Omental fat pad (tissue), 3 donors: ENCODE measurements at regions not wholly inside any gene's neighbourhood (a gene's known extent, or its start where the extent isn't known, plus 50 kb on each side); places are given as distances from the start of the nearest gene placed in this dataset.

Experiments
- ATAC-seq: fragments of 150-250 bp; one replicate; pipeline ENCODE4 v1.9.1; 2016; ENCODE audit warnings: mild to moderate bottlenecking, moderate library complexity; ENCODE audit not compliant: low FRiP score
- DNase-seq: peaks from one replicate; pipeline ENCODE4 v3.0.0-alpha.2; 2019; ENCODE audit warnings: low spot score
- TF ChIP-seq, protein P1 (sequence below), 3 donors: fragments of 450-650 bp; IDR thresholded peaks; one replicate each; pipeline ENCODE4 v1.5.1; 2016 to 2017; ENCODE audit warnings: antibody characterized with exemption in 3 of 3, mild to moderate bottlenecking in 3 of 3, moderate library complexity in 2 of 3

DNA sequence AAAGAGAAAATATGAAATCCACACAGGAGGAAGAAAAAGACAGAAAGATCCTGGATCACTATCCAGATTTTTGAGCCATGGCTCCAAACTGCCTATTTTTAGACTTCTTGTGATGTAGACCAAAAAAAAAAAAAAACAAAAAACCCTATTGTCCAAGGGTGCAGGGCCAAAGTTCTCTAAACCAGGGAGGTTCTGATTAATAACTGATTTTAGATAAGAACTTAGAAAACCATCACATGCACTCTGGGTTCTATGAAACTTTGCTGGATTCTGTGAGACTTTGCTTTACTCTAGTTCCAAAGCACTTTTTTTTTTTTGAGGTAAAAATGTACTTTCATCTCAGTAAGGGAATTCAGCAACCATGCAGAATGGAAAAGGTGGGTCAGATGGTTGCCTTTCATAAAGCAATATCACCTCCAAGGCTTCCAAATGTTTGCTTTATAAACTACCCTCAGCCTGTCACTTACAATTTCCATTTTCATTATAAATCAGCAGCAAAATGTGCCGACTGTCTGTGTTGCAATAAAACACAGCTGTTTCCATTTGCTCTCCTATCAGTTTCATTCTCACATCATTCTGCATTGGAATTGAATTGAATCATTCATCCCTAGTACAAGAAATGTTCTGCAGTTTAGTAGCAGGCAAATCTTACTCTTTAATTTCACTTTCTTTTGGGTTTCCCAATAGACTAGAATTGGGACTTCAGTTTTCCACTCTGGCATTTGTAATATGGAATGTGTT is 1584.3 kb upstream of the RAG2 start:
- TF ChIP-seq, protein P1, sequence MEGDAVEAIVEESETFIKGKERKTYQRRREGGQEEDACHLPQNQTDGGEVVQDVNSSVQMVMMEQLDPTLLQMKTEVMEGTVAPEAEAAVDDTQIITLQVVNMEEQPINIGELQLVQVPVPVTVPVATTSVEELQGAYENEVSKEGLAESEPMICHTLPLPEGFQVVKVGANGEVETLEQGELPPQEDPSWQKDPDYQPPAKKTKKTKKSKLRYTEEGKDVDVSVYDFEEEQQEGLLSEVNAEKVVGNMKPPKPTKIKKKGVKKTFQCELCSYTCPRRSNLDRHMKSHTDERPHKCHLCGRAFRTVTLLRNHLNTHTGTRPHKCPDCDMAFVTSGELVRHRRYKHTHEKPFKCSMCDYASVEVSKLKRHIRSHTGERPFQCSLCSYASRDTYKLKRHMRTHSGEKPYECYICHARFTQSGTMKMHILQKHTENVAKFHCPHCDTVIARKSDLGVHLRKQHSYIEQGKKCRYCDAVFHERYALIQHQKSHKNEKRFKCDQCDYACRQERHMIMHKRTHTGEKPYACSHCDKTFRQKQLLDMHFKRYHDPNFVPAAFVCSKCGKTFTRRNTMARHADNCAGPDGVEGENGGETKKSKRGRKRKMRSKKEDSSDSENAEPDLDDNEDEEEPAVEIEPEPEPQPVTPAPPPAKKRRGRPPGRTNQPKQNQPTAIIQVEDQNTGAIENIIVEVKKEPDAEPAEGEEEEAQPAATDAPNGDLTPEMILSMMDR (IDR thresholded peaks at IDR 0.05), result no peak
- DNase-seq, result no peak
- ATAC-seq, result no peak

DNA sequence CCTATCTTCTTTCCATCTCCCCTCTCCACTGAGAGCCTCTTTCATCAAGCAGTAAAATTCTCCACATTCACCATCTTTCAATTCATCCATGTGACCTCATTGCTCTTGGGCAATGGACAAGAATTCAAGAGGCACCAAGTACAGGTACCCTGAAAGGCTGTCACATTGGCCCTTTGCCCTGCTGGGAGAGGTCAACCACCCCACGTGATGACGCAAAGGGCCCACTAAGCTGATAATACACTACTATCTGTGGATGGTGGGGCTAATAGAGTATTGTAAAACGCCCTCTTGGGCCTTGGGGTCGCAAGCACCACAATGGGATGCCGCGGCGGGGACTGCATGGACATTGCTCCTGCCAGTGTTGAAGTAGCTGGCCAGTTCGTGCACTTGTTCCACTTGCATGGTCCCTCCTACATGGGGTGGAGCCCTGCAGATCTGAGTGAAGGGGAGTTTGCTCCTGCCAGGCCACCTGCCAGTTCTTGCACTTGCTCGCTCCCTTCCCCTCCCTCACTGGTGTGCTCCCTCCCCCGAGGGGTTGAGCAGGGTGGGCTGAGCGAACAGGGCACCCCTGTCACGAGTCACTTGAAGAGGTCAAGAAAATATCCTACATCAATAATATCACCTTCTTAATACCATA is 1578.8 kb upstream of the RAG2 start:
- no peak for DNase-seq

DNA sequence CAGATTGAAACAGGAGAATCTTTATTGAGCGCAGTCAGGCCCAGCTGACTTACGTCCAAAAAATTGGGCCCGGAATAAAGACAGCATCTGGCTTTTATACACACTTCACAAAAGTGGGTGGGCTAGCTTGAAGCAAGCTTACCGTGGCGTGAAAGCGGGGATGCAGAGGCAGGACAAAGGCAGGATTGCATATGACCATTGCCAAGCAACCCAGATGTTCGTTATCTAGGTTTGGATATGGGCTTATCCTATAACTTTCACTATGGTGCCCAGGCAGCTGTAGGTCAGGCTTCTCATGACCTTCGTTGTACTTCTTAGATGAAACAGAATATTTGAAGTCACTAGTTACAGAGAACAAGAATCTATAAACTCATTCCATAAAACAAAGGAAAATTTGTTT is 1575.6 kb upstream of the RAG2 start:
- no peak for DNase-seq
- TF ChIP-seq, protein P1 (IDR thresholded peaks at IDR 0.05), result no peak
- ATAC-seq, result no peak

More for the DNA sequence above, 1578.8 kb upstream of the RAG2 start:
- no peak for ATAC-seq
- TF ChIP-seq, protein P1 (IDR thresholded peaks at IDR 0.05), result no peak

DNA sequence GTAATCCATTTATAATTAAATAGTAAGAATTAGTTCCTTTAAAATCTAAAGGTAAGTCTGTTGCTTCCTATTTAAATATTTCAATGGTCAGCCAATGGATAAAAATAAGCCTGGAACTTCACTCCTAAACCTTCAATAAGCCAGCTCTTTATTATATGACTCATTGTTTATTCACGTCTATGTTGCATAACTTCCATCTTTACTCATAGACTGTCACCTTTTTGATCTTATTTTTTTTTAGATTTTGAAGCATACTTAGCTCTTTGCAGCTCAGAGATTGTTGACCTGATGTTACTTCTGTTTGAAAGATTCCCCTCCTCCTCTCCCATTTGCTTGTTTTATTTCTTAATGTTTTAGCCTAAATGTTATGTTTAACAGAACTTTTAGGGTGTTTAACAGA is 1571.2 kb upstream of the RAG2 start:
- ATAC-seq (no peak), DNase-seq (no peak)
- TF ChIP-seq, protein P1 (IDR thresholded peaks at IDR 0.05), result no peak

DNA sequence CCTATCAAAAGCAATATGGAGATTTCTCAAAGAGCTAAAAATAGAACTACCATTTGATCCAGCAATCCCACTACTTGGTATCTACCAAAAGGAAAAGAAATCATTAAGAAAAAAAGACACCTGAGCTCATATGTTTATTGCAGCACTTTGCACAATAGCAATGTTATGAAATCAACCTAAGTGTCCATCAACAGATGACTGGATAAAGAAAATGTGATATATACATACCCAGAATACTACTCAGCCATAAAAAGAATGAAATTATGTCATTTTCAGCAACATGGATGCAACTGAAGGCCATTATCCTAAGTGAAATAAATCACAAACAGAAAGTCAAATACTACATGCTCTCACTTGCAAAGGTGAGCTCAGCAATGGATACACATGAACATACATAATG is 1565.5 kb upstream of the RAG2 start:
- TF ChIP-seq, protein P1 (IDR thresholded peaks at IDR 0.05), result no peak
- DNase-seq (no peak), ATAC-seq (no peak)

DNA sequence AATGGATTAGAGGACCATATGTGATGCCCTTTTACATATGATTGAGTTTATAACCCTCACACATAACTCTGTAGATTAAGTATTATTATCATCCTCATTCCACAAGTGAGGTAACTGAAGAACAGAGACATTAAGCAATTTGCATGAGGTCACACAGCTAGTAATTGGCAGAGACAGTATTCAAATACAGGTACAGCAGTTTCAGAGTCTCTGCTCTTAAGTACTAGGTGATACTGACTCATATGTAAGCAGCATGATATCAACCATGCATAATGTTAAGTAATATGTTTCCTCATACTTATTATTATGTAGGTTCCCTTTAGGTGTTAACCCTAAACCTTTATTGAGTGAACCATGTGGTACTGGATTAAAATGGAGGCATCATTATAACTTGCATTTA is 1562.4 kb upstream of the RAG2 start:
- TF ChIP-seq, protein P1 (IDR thresholded peaks at IDR 0.05), result no peak
- DNase-seq, result no peak
- no peak for ATAC-seq

DNA sequence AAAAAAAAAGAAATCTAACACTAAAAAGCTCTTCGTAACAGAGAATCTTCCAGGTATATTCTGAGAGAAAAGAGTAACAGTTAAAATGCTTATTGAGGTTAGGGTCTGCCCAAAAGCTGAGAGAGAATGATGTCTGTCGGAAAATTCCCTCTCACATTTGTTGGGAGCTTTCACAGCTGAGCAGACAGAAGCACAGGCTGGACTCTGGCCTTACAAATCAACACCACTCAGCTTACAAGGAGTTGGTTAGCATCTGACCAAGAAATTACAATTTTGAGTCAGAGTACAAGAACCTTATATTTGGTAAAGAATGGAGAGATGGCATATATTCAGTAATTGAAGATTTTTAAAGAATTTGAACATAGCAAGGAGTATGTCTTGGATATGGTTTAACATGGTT is 1561.0 kb upstream of the RAG2 start:
- ATAC-seq (no peak), DNase-seq (no peak)
- TF ChIP-seq, protein P1 (IDR thresholded peaks at IDR 0.05), result no peak
